ENCODE measurements at regions not wholly inside any gene's neighbourhood (a gene's known extent, or its start where the extent isn't known, plus 50 kb on each side); places are given as distances from the start of the nearest gene placed in this dataset.
A peak's percentile ranks its signal among the peaks of the same experiment; 100 is the strongest.
"Not testable (repeated sequence)": the region's sequence is repeated elsewhere in the genome, so short reads cannot be mapped to it uniquely, and the experiment has no call there.

DNA sequence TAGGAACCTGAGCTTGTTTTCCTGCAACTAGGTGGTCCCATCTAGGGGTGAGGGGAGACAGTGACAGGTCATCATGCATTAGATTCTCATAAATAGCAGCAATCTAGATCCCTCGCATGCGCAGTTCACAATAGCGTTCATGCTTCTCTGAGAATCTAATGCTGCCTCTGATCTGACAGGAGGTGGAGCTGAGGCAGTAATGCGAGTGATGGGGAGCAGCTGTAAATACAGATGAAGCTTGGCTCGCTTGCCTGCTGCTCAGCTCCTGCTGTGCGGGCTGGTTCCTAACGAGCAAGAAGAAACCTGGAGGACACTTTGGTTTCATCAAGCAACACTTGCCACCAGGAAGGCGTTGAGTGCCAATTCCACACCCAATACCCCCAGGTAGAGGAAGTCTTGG is 95.1 kb upstream of the OLIG2 start:
- no peaks in the 10 kb centered on the region for H3K27me3 ChIP-seq (ENCODE audit: control insufficient read depth, insufficient read depth, low read length)
- peaks cover 0 to 4% of the 10 kb centered on the region in 2 donors for H3K9me3 Mint-ChIP-seq
- ATAC-seq, result no peak
- H3K36me3 ChIP-seq (ENCODE audit: control insufficient read depth, insufficient read depth, low read length), result no peaks in the 10 kb centered on the region
- H3K9me3 ChIP-seq (ENCODE audit: control insufficient read depth, insufficient read depth, low read length), result peaks cover 7% of the 10 kb centered on the region
- WGBS (ENCODE audit: insufficient coverage), result 79% methylated on average over 8 of the region's 8 CpGs
- DNase-seq, result no peak
- peaks cover 40 to 41% of the 10 kb centered on the region in 2 donors for H3K4me1 Mint-ChIP-seq
- H3K36me3 Mint-ChIP-seq, result no peaks in the 10 kb centered on the region
- TF ChIP-seq, protein P1, sequence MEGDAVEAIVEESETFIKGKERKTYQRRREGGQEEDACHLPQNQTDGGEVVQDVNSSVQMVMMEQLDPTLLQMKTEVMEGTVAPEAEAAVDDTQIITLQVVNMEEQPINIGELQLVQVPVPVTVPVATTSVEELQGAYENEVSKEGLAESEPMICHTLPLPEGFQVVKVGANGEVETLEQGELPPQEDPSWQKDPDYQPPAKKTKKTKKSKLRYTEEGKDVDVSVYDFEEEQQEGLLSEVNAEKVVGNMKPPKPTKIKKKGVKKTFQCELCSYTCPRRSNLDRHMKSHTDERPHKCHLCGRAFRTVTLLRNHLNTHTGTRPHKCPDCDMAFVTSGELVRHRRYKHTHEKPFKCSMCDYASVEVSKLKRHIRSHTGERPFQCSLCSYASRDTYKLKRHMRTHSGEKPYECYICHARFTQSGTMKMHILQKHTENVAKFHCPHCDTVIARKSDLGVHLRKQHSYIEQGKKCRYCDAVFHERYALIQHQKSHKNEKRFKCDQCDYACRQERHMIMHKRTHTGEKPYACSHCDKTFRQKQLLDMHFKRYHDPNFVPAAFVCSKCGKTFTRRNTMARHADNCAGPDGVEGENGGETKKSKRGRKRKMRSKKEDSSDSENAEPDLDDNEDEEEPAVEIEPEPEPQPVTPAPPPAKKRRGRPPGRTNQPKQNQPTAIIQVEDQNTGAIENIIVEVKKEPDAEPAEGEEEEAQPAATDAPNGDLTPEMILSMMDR (IDR thresholded peaks at IDR 0.05), result no peak
- H3K4me3 Mint-ChIP-seq, result peak overlapping the region; percentile 45
- H3K27me3 Mint-ChIP-seq (ENCODE audit: low read depth in 2 of 2), result no peaks in the 10 kb centered on the region
- H3K4me1 ChIP-seq (ENCODE audit: control insufficient read depth, insufficient read depth, low read length), result peaks cover 53% of the 10 kb centered on the region
- intact Hi-C loops (cut with micrococcal nuclease), result loop anchor here (5.0 kb wide), 1 partner anchor 33 kb away; no protein-coding TSS in a partner anchor
- peak overlapping the region in 1 of 2 donors; percentile 88 for H3K27ac Mint-ChIP-seq
- H3K4me3 ChIP-seq (ENCODE audit: low read length), result no peak overlapping the region
- no peak overlapping the region for H3K27ac ChIP-seq (ENCODE audit: low read length)

DNA sequence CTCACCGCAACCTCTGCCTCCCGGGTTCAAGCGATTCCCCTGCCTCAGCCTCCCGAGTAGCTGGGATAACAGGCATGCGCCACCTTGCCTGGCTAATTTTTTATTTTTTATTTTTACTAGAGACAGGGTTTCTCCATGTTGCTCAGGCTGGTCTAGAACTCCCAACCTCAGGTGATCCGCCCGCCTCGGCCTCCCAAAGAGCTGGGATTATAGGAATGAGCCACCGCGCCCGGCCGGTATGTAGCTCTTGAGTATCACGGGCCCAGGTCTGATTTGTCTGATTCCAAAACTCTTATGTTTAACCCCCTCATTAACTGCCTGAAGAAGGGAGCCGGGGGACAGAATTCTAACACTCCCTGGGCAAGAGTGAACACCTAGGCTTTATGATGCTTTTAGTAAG is 91.7 kb upstream of the OLIG2 start:
- not testable (repeated sequence) for H3K4me3 ChIP-seq (ENCODE audit: low read length); H3K36me3 ChIP-seq (ENCODE audit: control insufficient read depth, insufficient read depth, low read length); H3K4me3 Mint-ChIP-seq; H3K9me3 Mint-ChIP-seq; H3K27ac Mint-ChIP-seq; H3K27ac ChIP-seq (ENCODE audit: low read length); DNase-seq; ATAC-seq; H3K36me3 Mint-ChIP-seq; H3K27me3 ChIP-seq (ENCODE audit: control insufficient read depth, insufficient read depth, low read length); H3K9me3 ChIP-seq (ENCODE audit: control insufficient read depth, insufficient read depth, low read length); H3K27me3 Mint-ChIP-seq (ENCODE audit: low read depth in 2 of 2)
- 98% methylated on average over 14 of the region's 14 CpGs for WGBS (ENCODE audit: insufficient coverage)
- peaks cover 32 to 34% of the 10 kb centered on the region in 2 donors for H3K4me1 Mint-ChIP-seq
- peaks cover 51% of the 10 kb centered on the region for H3K4me1 ChIP-seq (ENCODE audit: control insufficient read depth, insufficient read depth, low read length)
- intact Hi-C loops (cut with micrococcal nuclease), result loop anchor here (5.0 kb wide), 1 partner anchor 37 kb away; no protein-coding TSS in a partner anchor

DNA sequence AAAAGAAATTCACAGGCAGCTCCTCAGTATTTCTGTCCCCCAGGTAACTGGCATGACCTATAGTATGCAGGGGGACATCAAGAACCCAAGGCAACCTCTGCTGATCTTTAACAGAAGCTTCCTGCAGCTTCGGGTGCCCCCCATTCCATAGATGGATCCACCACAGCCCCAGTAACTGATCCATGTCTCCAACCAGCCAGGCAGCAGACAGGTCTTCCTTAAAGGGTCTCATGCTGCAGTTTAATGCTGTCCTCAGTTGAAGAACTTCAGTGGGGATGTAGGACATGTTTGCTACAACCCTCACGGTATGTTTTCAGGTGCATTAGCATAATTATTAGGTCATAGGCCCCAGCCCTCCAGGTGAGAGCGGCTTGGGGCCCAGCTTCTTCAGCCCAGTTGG is 90.9 kb upstream of the OLIG2 start:
- Histone ChIP-seq H3K4me1 (ENCODE audit: control insufficient read depth, insufficient read depth, low read length) (peaks cover 45% of the 10 kb centered on the region), H3K9me3 (ENCODE audit: control insufficient read depth, insufficient read depth, low read length) (no peaks in the 10 kb centered on the region), H3K36me3 (ENCODE audit: control insufficient read depth, insufficient read depth, low read length) (no peaks in the 10 kb centered on the region), H3K27ac (ENCODE audit: low read length) (no peak overlapping the region), H3K4me3 (ENCODE audit: low read length) (no peak overlapping the region), H3K27me3 (ENCODE audit: control insufficient read depth, insufficient read depth, low read length) (no peaks in the 10 kb centered on the region)
- H3K36me3 Mint-ChIP-seq, result no peaks in the 10 kb centered on the region
- intact Hi-C loops (cut with micrococcal nuclease), result loop anchor here (5.0 kb wide), 1 partner anchor 38 kb away; no protein-coding TSS in a partner anchor
- no peaks in the 10 kb centered on the region for H3K9me3 Mint-ChIP-seq
- H3K4me3 Mint-ChIP-seq, result no peak overlapping the region
- 100% methylated on average over 3 of the region's 3 CpGs for WGBS (ENCODE audit: insufficient coverage)
- peaks cover under 1 to 4% of the 10 kb centered on the region in 2 donors for H3K27me3 Mint-ChIP-seq (ENCODE audit: low read depth in 2 of 2)
- DNase-seq, result no peak
- no peak for ATAC-seq
- TF ChIP-seq, protein P1 (IDR thresholded peaks at IDR 0.05), result no peak
- H3K27ac Mint-ChIP-seq, result no peak overlapping the region
- peaks cover 28 to 32% of the 10 kb centered on the region in 2 donors for H3K4me1 Mint-ChIP-seq

DNA sequence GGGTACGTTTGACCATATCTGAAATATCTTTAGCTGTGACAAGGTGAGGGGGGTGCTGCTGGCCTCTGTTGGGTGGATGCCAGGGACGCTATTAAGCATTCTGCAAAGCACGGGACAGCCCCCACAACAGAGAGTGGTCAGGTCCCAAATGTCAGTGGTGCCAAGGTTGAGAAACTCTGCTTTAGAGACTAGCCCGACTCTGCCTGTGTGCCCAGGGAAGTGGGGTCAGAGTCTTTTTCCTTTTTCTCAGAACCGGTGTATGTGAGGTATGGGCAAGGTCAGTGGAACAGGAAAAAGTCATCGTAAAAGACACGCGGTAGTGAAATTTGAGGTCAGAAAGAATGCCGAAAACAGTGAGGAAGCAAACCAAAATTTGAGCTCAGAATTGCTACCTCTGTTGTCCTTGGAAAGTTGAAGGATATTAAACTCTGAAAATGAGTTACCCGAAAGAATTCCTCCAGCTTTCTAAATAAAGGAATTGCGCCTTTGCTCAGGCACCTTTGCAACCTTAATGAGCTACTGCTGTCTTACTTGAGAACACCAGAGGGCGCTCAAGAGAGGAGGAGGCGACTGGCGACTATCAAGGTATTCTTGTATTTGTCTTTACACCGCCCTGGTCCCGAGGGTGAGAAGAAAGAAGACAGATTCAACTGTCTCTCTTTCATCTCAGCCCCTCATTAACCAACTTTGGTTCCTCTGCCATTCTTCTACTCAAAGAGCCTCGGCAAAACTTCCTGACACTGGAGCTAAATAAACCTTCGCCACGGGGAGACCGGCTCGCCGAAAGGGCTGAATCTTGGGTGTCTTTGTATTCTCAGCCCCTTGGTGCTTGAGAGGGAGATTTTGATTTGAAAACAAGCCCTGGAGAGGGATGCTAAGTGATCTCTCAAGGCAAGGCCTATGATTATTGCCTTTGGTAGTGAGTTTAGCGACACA is 85.4 kb upstream of the OLIG2 start:
- H3K4me1 ChIP-seq (ENCODE audit: control insufficient read depth, insufficient read depth, low read length), result peaks cover 3% of the 10 kb centered on the region
- Mint-ChIP-seq H3K4me3 (no peak overlapping the region), H3K9me3 (no peaks in the 10 kb centered on the region), H3K27me3 (ENCODE audit: low read depth in 2 of 2) (peaks cover 4 to 5% of the 10 kb centered on the region in 2 donors), H3K36me3 (no peaks in the 10 kb centered on the region), H3K4me1 (peaks cover 15 to 17% of the 10 kb centered on the region in 2 donors), H3K27ac (no peak overlapping the region)
- H3K9me3 ChIP-seq (ENCODE audit: control insufficient read depth, insufficient read depth, low read length), result no peaks in the 10 kb centered on the region
- WGBS (ENCODE audit: insufficient coverage), result 57% methylated on average over 23 of the region's 23 CpGs
- H3K4me3 ChIP-seq (ENCODE audit: low read length), result no peak overlapping the region
- intact Hi-C loops (cut with micrococcal nuclease), result loop anchor here (5.0 kb wide), 2 partner anchors 187 to 257 kb away; no protein-coding TSS in a partner anchor
- H3K36me3 ChIP-seq (ENCODE audit: control insufficient read depth, insufficient read depth, low read length), result no peaks in the 10 kb centered on the region
- TF ChIP-seq, protein P1 (IDR thresholded peaks at IDR 0.05), result peak; percentile 79
- DNase-seq, result peak in 1 of 2 donors; percentile 82
- ATAC-seq, result peak; percentile 54 to 75 (median 74)
- H3K27ac ChIP-seq (ENCODE audit: low read length), result no peak overlapping the region
- no peaks in the 10 kb centered on the region for H3K27me3 ChIP-seq (ENCODE audit: control insufficient read depth, insufficient read depth, low read length)
